ENCODE measurements at regions not wholly inside any gene's neighbourhood (a gene's known extent, or its start where the extent isn't known, plus 50 kb on each side); places are given as distances from the start of the nearest gene placed in this dataset.

DNA sequence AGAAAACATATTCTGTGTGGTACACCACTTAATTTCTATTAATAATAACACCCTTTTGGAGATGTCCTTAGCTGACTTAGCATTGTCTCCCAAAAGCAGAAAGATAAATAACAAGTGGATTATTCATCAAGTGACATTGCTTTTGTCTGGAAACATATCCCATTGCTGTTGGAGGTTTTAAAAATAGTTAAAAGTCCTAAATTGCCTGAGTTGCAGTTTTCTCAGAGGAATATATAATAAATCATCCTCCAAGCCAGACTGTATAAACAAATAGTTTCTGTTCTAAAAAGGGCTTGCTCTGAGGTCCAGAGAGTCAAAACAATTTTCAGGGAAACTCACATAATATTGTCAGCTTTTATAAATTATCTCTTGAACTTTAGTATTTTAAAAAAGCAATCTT is 60.4 kb upstream of the CD96 start:
- no peak for FAIRE-seq

DNA sequence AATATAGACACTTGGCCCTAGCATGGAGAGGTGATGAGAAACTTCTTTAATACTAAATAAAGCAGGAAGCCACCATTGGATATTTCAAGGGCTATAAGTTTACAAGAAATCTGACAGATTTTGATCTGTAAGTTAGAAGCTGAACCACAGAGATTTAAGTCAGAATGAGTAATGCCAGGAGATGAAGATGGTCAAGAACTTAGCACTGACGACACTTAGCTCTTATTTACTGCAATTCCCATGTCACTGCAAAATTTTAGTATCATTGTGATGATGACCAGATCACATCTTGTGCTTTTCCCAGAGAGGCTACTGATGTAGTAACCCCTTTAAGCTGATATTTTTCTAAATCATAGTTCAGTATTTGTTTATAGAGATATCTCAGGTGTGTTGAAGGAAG is 59.4 kb upstream of the CD96 start:
- FAIRE-seq = no peak

DNA sequence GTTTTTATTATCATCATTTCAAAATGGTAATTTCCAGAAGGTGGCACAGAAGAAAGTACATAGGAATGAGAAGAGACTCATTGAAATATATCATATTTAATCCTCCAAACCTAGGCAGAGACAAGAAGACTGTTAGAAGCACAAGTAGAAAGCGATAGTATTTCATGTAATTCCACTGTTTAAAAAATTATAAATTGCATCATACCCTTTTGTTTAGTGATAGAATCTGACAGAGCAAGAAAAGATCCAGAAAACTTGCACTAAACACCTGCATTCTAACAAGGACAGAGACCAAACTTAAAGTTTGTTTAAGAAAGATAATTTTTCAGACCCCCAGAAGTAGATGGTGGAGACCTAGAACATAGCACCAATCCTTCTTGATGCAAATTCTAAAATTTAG is 56.9 kb upstream of the CD96 start:
- FAIRE-seq = no peak
